ACHN (cell line): ENCODE measurements at regions not wholly inside any gene's neighbourhood (a gene's known extent, or its start where the extent isn't known, plus 50 kb on each side); places are given as distances from the start of the nearest gene placed in this dataset.

Experiments used
- DNase-seq: peaks from one replicate; pipeline ENCODE4 v3.0.0-alpha.2; 2015
- in situ Hi-C: cut with HindIII; loops from 2 replicates; pipeline ENCODE4 v1.10.0; 2017; ENCODE audit warnings: low sequenced_read_pairs, low pct_ligation_motif_present, low pct_unique_long_range_greater_than_20kb

DNA sequence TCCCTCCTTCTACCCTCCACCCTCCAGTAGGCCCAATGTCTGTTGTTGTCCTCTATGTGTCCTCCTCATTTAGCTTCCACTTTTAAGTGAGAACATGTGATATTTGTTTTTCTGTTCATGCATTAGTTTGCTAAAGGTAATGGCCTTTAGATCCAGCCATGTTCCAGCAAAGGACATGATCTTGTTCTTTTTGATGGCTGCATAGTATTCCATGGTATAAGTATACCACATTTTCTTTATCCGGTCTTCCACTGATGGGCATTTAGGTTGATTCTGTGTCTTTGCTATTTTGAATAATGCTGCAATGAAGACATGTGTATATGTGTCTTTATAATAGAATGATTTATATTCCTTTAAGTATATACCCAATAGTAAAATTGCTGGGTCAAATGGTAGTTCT, 232.5 kb upstream of the PRR16 start:
- DNase-seq = no peak
- in situ Hi-C loops = no loop called here

DNA sequence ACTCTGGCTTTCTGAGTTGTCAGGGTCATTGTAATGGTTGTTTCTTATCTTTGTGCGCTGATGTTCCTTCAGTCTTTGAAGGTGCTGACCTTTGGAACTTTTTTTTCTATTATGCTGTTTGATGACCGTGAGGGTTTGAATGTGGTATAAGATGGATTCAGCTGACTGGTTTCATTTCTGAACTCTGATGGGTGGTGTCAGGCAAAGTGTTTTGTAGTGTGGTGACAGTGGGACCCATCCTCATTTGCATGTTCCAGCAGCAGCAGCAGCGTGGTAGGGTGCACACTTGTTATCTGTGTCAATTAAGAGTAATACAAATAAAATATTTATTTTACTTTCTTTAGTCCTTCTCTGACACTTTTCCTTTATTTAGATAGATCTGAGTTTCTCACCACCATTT, 227.7 kb upstream of the PRR16 start:
- DNase-seq = no peak
- in situ Hi-C loops = no loop called here

DNA sequence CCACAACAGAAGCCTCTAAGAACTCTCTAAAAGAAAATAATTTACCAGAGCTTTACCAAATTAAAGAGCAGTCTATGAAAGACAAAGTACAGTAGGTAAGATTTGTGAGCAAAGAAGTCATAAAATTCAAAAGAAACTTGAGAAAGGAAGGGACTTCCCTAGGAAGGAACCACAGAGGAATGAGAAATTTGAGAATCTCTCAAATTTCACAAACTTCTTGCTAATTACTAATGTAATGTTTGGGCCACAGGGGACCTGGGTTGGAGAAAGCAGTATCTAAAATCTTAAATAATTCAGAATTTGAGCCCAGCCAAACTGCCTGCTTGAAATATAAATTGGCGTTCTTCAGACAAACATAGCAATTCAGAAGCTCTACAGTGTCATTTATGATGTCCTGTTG, 225.0 kb upstream of the PRR16 start:
- in situ Hi-C loops = no loop called here

DNA sequence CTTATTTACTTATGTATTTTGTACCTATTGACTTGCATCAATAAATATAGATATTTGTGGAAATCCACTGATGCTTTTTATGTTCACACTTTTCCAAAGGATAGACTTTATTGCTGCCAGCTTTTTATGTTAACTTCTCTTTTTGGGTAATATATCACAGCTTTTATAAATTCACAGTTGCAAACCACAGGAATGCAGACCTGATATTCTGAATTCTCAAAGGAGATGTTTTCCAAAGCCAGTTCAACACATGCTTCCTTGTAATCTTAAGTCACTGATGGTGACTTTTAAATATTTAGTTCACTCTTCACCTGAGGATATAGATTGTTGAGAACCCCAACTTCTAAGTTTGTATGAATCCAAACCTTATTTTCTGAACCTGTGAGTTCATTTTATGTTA, 223.4 kb upstream of the PRR16 start:
- in situ Hi-C loops = no loop called here
- no peak for DNase-seq

More for the DNA sequence above, 225.0 kb upstream of the PRR16 start:
- DNase-seq = no peak

DNA sequence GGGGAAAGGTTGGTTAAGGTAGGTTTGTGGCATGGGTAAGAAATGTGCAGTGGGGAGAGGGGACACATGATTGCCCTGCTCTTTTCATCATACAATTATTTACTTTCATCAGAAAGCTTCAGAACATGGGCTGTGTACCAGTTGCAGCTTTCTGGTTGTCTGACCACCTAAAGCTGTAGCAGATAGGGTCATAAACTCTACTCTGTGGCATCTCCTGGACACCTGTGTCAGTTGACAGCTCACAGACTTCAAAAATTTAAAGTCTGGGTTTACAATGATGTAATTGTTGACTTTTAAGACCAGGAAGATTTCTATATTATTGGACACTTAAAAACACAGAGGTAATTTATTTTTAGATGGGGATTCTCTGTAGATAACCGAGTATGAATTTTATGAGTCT, 222.7 kb upstream of the PRR16 start:
- DNase-seq = no peak
- in situ Hi-C loops = no loop called here

DNA sequence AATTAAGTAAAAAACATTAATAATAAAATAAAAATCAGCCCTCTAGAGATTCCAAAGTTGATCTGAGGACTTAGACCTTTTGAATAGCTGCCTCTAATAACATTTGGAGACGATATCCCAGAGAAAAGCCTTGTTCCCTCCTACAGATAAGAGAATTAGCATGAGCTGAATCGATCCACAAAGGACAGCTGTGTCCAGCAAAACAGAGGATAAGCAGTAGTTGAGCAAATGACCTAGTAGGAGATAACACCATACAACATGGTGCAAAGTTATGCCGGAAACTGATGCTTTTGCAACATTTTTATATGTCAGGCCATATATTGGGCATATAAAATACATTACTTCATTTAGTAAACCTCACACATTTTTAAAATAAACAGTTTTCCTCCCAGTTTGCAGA, 212.2 kb upstream of the PRR16 start:
- in situ Hi-C loops = no loop called here
- no peak for DNase-seq

DNA sequence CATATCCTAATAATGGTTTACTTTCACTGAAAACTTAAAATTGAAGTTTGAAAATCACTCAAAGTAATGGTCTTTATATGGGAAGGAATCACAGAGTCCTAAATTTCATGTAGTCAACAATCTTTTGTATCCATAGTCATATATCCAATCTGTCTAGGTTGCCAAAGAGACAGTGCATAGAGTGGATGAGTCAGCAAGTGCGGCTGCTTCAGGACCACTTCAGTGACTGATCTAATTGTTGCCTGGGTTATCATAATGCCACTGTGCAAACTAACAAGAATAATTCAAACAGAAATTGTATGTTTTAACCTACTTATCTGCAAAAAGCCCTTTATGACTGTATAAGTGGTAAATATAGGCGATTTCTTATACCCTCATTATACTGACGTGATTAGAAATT, 211.3 kb upstream of the PRR16 start:
- in situ Hi-C loops = no loop called here
- no peak for DNase-seq

DNA sequence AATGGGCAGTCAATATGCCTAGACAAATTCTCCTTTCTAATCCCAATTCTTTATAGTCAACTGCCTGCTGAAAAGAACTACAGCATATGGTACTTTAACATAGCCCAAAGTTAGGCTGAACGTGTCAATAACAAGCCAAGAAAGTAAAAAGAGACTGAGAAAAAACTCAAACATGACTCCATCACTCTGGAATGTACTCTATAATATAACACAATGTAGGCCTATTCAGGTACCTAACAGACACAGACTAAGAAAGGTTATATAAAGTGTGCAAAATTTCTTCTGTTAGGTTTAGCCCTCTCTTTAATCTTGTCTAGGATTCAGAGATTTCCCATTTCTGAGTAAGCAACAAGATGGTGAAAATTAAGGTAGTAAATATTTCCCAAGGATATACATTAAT, 209.7 kb upstream of the PRR16 start:
- in situ Hi-C loops = no loop called here
- no peak for DNase-seq

DNA sequence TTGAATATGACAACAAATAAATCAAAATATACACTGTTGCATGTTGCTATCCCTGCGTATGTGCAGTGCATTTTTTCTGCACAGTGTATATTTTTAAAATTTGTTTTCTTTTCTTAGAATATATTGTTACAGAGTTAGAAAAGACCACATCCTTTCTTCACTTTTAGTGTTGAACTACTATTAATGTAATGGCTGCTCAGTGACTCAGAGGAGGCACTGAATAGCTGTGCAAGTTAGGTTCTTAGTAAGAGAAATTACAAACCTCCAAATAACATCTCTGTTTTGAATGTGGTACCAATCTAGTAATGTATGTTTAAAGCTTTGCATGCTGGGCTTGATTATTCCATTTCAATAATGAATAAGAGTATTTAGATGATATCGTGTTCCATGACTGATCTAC, 208.9 kb upstream of the PRR16 start:
- in situ Hi-C loops = no loop called here
- DNase-seq = no peak

DNA sequence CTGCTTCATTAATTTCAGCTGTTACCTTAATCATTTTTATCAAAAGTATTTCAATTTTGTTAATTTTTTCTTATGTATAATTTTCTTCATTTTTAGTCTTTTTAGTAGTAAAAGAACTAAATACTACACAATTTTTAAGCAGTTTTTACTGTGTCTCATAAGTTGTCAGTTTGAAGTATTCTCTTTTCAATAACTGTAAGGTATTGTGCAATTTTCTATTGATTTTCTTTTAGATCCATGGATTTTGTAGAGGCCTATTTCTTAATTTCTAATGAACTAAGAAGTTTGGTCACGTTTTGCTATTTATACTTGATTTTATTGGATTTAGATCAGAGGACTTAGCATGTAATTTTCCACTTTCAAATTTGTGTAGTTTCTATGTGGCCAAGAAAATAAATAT, 207.7 kb upstream of the PRR16 start:
- in situ Hi-C loops = no loop called here
- DNase-seq = no peak

DNA sequence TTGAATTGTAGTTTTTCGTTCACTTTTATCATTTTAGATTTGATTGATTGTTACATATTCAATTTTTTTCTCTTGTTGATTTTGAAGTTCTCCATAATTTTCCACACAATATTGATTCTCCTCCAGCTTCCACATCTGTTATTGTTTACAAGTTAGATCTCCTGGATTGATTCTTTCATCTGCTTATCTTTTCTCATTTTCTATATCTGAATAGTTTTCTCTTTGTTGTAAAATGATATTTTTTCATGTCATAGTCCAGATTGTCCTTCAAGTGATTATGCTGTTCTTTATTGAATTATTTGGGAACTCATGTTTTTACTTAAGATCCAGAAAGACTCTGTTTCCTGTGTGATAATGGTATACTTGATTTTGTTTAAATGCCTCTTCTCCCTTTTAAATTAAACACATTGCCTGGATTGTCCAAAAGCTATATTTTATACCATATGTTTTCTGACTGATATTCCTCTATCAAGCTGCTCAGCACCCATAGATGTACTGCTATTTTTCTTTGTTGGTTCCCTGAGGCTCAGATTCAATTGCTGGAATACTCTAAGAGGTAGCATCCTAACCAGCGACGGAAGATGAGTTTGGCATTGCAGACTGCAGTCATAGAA, 206.6 kb upstream of the PRR16 start:
- DNase-seq = no peak
- in situ Hi-C loops = no loop called here

DNA sequence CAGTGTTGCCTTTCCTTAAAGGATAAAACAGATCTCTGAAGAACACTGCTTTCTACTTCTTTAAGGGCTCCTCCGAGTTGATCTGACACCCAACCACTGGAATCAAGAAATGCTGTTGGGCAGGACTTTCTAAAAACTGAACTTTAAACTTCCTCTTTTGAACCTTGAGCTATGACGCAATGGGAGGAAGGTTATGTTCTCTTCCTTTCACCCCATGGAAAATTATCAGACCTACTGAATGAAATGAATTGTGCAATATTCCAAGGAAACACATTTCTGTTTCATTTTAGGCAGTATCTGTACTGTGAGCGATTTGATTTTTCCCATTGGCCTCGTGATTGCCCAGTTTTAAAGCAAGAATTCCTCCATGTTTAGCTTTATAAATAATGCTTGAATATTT, 206.0 kb upstream of the PRR16 start:
- no peak for DNase-seq
- in situ Hi-C loops = no loop called here

DNA sequence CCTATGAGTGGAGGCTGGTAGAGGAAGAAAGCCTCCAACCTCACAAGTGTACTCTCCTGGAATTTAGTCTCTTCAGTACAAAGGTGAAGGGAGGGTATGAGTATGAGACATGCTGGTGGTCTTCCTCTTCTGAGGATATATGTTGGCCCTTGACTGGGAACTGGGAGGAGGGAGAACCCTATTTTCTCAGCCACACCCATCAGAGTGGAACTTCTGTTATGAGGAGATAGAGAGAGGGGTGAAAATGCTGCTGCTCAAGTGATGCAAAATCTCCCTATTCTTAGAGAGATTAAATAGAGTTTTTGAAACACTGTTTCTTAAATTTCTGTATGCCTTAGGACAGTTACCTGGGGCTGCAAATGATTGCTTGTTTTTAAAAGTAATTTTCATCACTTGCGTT, 203.4 kb upstream of the PRR16 start:
- in situ Hi-C loops = no loop called here
- no peak for DNase-seq

DNA sequence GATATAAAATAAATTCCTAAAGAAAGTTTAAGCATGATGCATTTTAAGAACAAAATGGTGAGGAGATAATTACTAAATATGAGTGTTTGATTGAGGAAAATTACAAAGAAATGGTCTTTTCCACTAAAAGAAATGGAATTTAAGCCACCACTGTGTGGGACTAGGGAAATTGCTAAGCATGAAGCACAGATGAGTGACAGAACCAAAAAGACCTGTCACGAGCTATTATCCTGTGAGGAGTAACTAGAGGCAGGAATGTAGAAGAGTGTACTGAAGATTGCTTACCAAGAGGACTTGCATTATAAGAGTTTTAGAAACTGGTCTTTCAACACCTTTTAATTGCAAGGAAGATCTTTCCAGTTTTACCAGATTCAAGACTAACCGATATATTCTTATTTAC, 193.6 kb upstream of the PRR16 start:
- in situ Hi-C loops = no loop called here
- DNase-seq = no peak

DNA sequence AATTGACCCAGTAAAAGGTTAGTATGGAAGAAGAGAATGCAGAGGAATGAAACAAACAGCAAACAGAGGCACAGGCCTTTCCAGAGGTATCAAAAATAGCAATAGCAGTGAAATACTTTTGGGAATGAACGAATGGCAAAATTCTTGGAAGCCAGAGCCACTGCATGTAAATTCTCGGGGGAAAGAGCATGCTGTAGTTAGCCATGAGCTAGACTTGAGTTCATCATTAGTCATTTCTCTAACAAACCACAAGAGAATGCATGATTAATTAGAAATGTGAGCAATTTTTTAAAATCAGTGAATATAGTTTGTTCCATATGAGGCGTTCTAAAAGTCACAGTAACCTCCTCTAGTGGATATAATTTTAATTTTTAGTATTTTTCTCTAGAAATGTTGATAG, 170.3 kb upstream of the PRR16 start:
- in situ Hi-C loops = no loop called here
- no peak for DNase-seq

DNA sequence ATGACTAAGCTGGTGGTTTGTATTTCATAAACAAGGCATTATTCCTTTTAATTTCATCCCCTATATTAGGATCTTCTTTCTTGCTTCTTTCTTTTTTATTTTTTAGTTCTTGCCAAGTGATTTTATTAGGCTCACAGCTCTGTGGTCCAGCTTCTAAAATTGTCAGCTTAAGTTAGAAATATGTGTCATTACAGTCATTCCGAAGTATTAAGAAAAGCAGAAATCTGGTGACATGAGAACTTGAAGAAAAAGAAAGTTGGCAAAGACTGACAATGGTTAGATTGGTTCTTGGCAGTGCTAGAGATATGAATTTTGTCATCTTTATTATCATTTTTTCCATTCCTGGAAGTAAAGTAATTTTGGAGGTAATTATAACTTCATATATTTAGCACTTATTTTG, 166.5 kb upstream of the PRR16 start:
- no peak for DNase-seq

DNA sequence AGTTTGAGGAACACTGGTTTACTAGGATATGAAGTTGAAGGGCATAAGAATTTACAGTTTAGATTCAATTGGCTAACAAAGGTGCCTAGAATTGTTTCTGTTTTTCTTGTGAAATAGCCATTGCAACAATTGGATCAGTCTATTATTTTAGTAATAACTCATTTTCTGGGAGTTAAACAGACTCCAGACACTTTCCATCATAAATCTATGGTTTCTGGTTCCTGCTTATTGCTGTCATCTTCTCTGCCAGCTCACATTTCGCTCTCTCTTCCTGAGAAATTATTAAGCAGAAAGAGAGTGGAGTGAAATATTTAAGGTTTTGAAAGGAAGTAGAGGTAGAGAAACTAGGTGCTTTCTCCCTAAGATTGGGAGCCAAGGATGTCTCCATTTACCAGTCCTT, 165.1 kb upstream of the PRR16 start:
- in situ Hi-C loops = no loop called here
- DNase-seq = no peak

More for the DNA sequence above, 166.5 kb upstream of the PRR16 start:
- in situ Hi-C loops = no loop called here

DNA sequence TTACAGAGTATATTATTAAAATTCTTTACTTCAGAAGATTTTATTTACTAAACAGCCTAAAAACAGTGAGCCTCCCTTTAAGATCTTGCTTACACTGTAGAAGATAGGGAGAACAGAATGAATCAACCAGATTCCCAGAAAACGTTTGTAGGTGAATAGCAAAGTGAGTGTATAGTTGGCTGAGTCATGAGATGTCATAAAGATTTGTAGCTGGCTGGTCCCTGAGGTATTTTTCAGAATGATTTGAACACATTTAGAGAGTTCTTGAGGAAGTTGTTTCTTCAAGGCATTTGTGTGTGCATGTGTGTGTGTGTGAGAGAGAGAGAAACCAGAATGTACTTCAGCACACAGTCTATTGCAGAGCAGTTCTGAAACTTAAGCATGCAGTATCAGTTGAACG, 159.4 kb upstream of the PRR16 start:
- DNase-seq = no peak
- in situ Hi-C loops = no loop called here

DNA sequence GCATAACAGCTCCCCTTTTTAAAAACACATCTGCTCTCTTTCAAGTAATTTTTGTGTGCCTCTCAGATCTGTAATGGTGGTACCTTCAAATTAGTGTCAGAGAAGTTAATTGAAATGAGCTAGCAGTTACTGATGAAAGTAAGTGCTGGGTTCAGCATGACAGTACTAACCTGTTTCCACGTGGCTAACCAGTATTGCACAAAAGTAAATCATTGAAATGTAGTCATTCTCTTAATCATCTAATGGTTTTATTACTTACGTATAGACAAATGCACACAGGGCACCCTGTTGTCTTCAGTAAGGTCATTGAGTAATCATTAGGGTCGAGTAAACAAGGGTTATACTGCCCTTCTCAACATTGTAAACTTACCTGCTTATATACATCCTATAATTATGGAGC, 157.8 kb upstream of the PRR16 start:
- in situ Hi-C loops = no loop called here

DNA sequence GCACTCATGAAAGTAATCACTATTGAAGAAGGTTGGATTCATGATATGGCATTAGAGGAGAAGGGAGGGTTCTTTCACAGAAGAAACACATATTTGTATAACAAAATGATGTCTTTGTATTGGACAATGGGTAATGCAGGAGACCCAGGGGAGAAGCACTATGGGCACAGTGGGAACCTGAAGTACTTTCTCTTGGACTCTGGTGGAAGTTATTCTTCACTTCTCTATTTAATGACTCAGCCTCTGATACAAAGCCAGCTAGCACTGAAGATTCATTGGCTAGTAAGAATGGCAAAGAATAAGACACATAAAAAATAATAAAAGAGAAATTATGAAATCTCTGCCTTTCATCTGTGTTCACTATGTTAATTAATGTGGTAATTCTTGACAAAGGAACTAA, 149.9 kb upstream of the PRR16 start:
- no peak for DNase-seq
- in situ Hi-C loops = no loop called here

More for the DNA sequence above, 157.8 kb upstream of the PRR16 start:
- DNase-seq = no peak

DNA sequence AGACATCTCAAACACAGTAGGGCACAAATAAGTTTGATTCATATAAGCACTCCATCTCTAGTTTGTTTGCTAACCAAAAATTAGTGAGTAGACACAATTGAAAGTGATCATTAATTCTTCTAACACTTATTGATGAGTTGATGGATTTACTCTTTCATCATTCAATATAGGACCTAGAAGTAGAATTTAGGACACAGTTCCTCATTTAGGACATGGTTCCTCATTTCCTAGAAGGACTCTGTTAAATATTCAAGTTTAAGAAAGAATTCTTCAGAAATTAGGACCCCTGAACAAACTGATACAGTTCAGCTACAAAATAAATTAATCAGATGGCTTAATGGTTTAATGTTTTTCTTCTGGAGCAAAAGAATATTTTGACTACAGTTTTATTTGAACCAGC, 143.5 kb upstream of the PRR16 start:
- no peak for DNase-seq

More for the DNA sequence above, 143.5 kb upstream of the PRR16 start:
- in situ Hi-C loops = no loop called here
